PC-9 (cell line): ENCODE measurements at regions not wholly inside any gene's neighbourhood (a gene's known extent, or its start where the extent isn't known, plus 50 kb on each side); places are given as distances from the start of the nearest gene placed in this dataset.

Experiments used
- EZH2 ChIP-seq: fragments of 200-600 bp; sonication (generic); IDR thresholded peaks from 2 replicates; pipeline ENCODE4 v1.8.0; 2017; ENCODE audit warnings: antibody characterized with exemption, low read depth
- TF ChIP-seq, protein P1 (sequence below): fragments of 200-600 bp; sonication (generic); conservative IDR thresholded peaks from 2 replicates; pipeline ENCODE4 v1.6.1; 2017; ENCODE audit warnings: mixed run types, antibody characterized with exemption, mild to moderate bottlenecking, moderate library complexity

GRCh38 chr11:13091373-13091772 lies 82.3 kb downstream of the RASSF10 start:
- TF ChIP-seq, protein P1, sequence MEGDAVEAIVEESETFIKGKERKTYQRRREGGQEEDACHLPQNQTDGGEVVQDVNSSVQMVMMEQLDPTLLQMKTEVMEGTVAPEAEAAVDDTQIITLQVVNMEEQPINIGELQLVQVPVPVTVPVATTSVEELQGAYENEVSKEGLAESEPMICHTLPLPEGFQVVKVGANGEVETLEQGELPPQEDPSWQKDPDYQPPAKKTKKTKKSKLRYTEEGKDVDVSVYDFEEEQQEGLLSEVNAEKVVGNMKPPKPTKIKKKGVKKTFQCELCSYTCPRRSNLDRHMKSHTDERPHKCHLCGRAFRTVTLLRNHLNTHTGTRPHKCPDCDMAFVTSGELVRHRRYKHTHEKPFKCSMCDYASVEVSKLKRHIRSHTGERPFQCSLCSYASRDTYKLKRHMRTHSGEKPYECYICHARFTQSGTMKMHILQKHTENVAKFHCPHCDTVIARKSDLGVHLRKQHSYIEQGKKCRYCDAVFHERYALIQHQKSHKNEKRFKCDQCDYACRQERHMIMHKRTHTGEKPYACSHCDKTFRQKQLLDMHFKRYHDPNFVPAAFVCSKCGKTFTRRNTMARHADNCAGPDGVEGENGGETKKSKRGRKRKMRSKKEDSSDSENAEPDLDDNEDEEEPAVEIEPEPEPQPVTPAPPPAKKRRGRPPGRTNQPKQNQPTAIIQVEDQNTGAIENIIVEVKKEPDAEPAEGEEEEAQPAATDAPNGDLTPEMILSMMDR, result no peak
- TF ChIP-seq EZH2, result no peak
